HCT116 (cell line): ENCODE measurements at regions not wholly inside any gene's neighbourhood (a gene's known extent, or its start where the extent isn't known, plus 50 kb on each side); places are given as distances from the start of the nearest gene placed in this dataset.

Experiments used
- ATAC-seq: fragments of 200-7000 bp; cut with Tn5 transposase; 2 replicates; pipeline ENCODE4 v1.9.1; 2020; ENCODE audit warnings: mild to moderate bottlenecking, moderate library complexity
- BruUV-seq: library from RNA; stranded (reverse); fragments of 400-500 nt; replicated peaks from 2 replicates; lab custom pipeline; 2021; lab: Mats Ljungman, UMichigan
- CTCF ChIA-PET: fragments of 300-600 bp; sonication (Branson Sonifier 250); formaldehyde crosslinking; loops from one replicate; lab custom pipeline; 2021; ENCODE audit warnings: antibody characterized with exemption; lab: Charles Lee
- POLR2A ChIA-PET: fragments of 300-600, 350-600 bp; sonication (Branson Sonifier 250); formaldehyde crosslinking; loops from one replicate; lab custom pipeline; 2021; ENCODE audit warnings: antibody characterized with exemption; lab: Charles Lee
- RAD21 ChIA-PET, 2 experiments: fragments of 300-600 bp; sonication (Branson Sonifier 250); formaldehyde crosslinking; loops; one replicate each; lab custom pipeline; 2023; ENCODE audit warnings: low total read pairs in 2 of 2; ENCODE audit not compliant: uncharacterized antibody in 2 of 2, unreplicated experiment in 2 of 2, low non-redundant PET in 1 of 2; lab: Charles Lee
- DNase-seq: peaks from one replicate; pipeline ENCODE4 v3.0.0-alpha.2; 2010; ENCODE audit warnings: low read depth, low spot score
- H2AFZ ChIP-seq: fragments of 200-600 bp; shearing (Covaris generic), sonication (generic); 2 replicates; pipeline ENCODE4 v1.6.1; 2017; ENCODE audit warnings: low read depth, mixed run types, mixed read lengths, antibody characterized with exemption, low read length; ENCODE audit not compliant: poor library complexity, severe bottlenecking
- H3K27ac ChIP-seq: 2 replicates; pipeline ENCODE4 v1.5.1; 2012; ENCODE audit warnings: low read depth, low read length
- H3K27me3 ChIP-seq: fragments of 200-600 bp; sonication (generic); 2 replicates; pipeline ENCODE4 v1.6.1; 2016; ENCODE audit warnings: mixed run types, low read length, mixed read lengths; ENCODE audit not compliant: insufficient read depth
- H3K36me3 ChIP-seq, 2 experiments: fragments of 200-500 bp in 1 of 2; fragments of 200-600 bp in 1 of 2; sonication (Bioruptor generic) in 1 of 2; sonication (generic) in 1 of 2; 2 replicates each; pipeline versions ENCODE4 v1.5.1 to v1.6.1; 2014 to 2016; ENCODE audit warnings: low read length in 2 of 2, inconsistent platforms in 1 of 2, mixed read lengths in 1 of 2, mixed run types in 1 of 2; ENCODE audit not compliant: insufficient read depth in 2 of 2, control insufficient read depth in 1 of 2
- H3K4me1 ChIP-seq, 2 experiments: fragments of 200-600 bp in 1 of 2; sonication (generic) in 1 of 2; 2 replicates each; pipeline versions ENCODE4 v1.5.1 to v1.6.1; 2012 to 2017; ENCODE audit warnings: low read length in 2 of 2, inconsistent platforms in 1 of 2, mild to moderate bottlenecking in 1 of 2, mixed read lengths in 1 of 2, mixed run types in 1 of 2, moderate library complexity in 1 of 2; ENCODE audit not compliant: insufficient read depth in 2 of 2, control insufficient read depth in 1 of 2
- H3K4me2 ChIP-seq: fragments of 200-600 bp; sonication (generic); 2 replicates; pipeline ENCODE4 v1.6.1; 2017; ENCODE audit warnings: mixed run types, low read length, mixed read lengths
- H3K4me3 ChIP-seq, 2 experiments: fragments of 200-600 bp in 1 of 2; sonication (generic) in 1 of 2; replicated peaks in 1 of 2; 2 replicates each; pipeline ENCODE4 v1.5.1; 2011 to 2016; ENCODE audit warnings: low read length in 2 of 2, control low read depth in 1 of 2, low read depth in 1 of 2, mild to moderate bottlenecking in 1 of 2, mixed read lengths in 1 of 2, mixed run types in 1 of 2
- H3K79me2 ChIP-seq: fragments of 200-600 bp; sonication (generic); 2 replicates; pipeline ENCODE4 v1.6.1; 2017; ENCODE audit warnings: mild to moderate bottlenecking, mixed run types, low read length, moderate library complexity, mixed read lengths; ENCODE audit not compliant: insufficient read depth
- H3K9ac ChIP-seq: fragments of 200-600 bp; sonication (generic); 2 replicates; pipeline ENCODE4 v1.6.1; 2016; ENCODE audit warnings: low read length, mixed read lengths
- H3K9me2 ChIP-seq: fragments of 200-600 bp; sonication (generic), shearing (Covaris generic); 2 replicates; pipeline ENCODE4 v1.6.1; 2017; ENCODE audit warnings: mixed run types, mild to moderate bottlenecking, moderate library complexity; ENCODE audit not compliant: insufficient read depth
- H3K9me3 ChIP-seq, 2 experiments: fragments of 200-500 bp in 1 of 2; fragments of 200-600 bp in 1 of 2; sonication (Bioruptor generic) in 1 of 2; sonication (generic) in 1 of 2; 2 replicates each; pipeline ENCODE4 v1.6.1; 2014 to 2017; ENCODE audit warnings: low read length in 2 of 2, mixed read lengths in 2 of 2, inconsistent platforms in 1 of 2, low read depth in 1 of 2, mild to moderate bottlenecking in 1 of 2, mixed run types in 1 of 2, moderate library complexity in 1 of 2; ENCODE audit not compliant: control insufficient read depth in 1 of 2, insufficient read depth in 1 of 2
- H4K20me1 ChIP-seq: fragments of 200-600 bp; sonication (generic), shearing (Covaris generic); 2 replicates; pipeline ENCODE4 v1.6.1; 2017; ENCODE audit warnings: mixed run types, mild to moderate bottlenecking, moderate library complexity; ENCODE audit not compliant: insufficient read depth
- ATF3 ChIP-seq: IDR thresholded peaks from 2 replicates; pipeline ENCODE4 v1.6.1; 2012
- CBX3 ChIP-seq: IDR thresholded peaks from 2 replicates; pipeline ENCODE4 v1.6.1; 2012; ENCODE audit warnings: low read depth
- EGR1 ChIP-seq: IDR thresholded peaks from 2 replicates; pipeline ENCODE4 v1.6.1; 2012; ENCODE audit warnings: low read depth
- ELF1 ChIP-seq: IDR thresholded peaks from 2 replicates; pipeline ENCODE4 v1.6.1; 2012; ENCODE audit warnings: low read depth, borderline replicate concordance
- EZH2 ChIP-seq: fragments of 200-600 bp; sonication (generic); IDR thresholded peaks from 2 replicates; pipeline ENCODE4 v1.6.1; 2017; ENCODE audit warnings: antibody characterized with exemption, mixed run types
- EZH2phosphoT487 ChIP-seq: fragments of 200-600 bp; IDR thresholded peaks from 2 replicates; pipeline ENCODE4 v1.6.1; 2018; ENCODE audit warnings: antibody characterized with exemption, borderline replicate concordance
- FOSL1 ChIP-seq: IDR thresholded peaks from 2 replicates; pipeline ENCODE4 v1.6.1; 2012; ENCODE audit warnings: low read depth
- POLR2A ChIP-seq: IDR thresholded peaks from 2 replicates; pipeline ENCODE4 v1.7.0; 2011; ENCODE audit warnings: borderline replicate concordance; ENCODE audit not compliant: insufficient read depth, insufficient read length; ENCODE audit errors: extremely low read depth
- RAD21 ChIP-seq: IDR thresholded peaks from 2 replicates; pipeline ENCODE4 v1.6.1; 2012; ENCODE audit warnings: low read depth, mild to moderate bottlenecking
- SIN3A ChIP-seq: IDR thresholded peaks from 2 replicates; pipeline ENCODE4 v1.6.1; 2012; ENCODE audit warnings: low read depth
- SP1 ChIP-seq: IDR thresholded peaks from 2 replicates; pipeline ENCODE4 v1.6.1; 2012; ENCODE audit warnings: low read depth
- SRF ChIP-seq: IDR thresholded peaks from 2 replicates; pipeline ENCODE4 v1.6.1; 2012; ENCODE audit warnings: low read depth
- YY1 ChIP-seq: IDR thresholded peaks from 2 replicates; pipeline ENCODE4 v1.6.1; 2011; ENCODE audit warnings: low read length, low read depth, moderate library complexity, mild to moderate bottlenecking; ENCODE audit not compliant: insufficient replicate concordance; ENCODE audit errors: extremely low read depth
- ZFX ChIP-seq: fragments of 450-650 bp; IDR thresholded peaks from 2 replicates; pipeline ENCODE4 v1.6.1; 2017
- ZNF274 ChIP-seq: fragments of 200-500 bp; sonication (Bioruptor generic); IDR thresholded peaks from 2 replicates; pipeline ENCODE4 v1.6.1; 2014; ENCODE audit warnings: mild to moderate bottlenecking, low read depth, low read length, inconsistent platforms
- intact Hi-C: fragments of 100-400 bp; cut with micrococcal nuclease; formaldehyde crosslinking; loops from 2 replicates; pipeline ENCODE4 v1.10.0; 2022
- TF ChIP-seq, protein P1 (sequence below): IDR thresholded peaks from 2 replicates; pipeline ENCODE4 v1.6.1; 2012; ENCODE audit warnings: low read depth
- TF ChIP-seq, protein P2 (sequence below): IDR thresholded peaks from 2 replicates; pipeline ENCODE4 v1.6.1; 2012
- TF ChIP-seq, protein P3 (sequence below): IDR thresholded peaks from 2 replicates; pipeline ENCODE4 v1.6.1; 2011; ENCODE audit warnings: mild to moderate bottlenecking, low read length, moderate library complexity; ENCODE audit not compliant: insufficient replicate concordance; ENCODE audit errors: extremely low read depth

- ATAC-seq (no peak), DNase-seq (no peak)
- H2AFZ ChIP-seq: no peak overlapping the region
- CTCF ChIA-PET: no interaction called here
- no TSS peak for BruUV-seq
- no peaks in the 10 kb centered on the region for H3K4me1 ChIP-seq
- H3K79me2 ChIP-seq: no peaks in the 10 kb centered on the region
- intact Hi-C loops: no loop called here
- no peaks in the 10 kb centered on the region for H4K20me1 ChIP-seq
- H3K9me2 ChIP-seq: no peaks in the 10 kb centered on the region
- H3K27ac ChIP-seq: no peak overlapping the region
- POLR2A ChIA-PET: no interaction called here
- H3K36me3 ChIP-seq: no peaks in the 10 kb centered on the region
- no peaks in the 10 kb centered on the region for H3K27me3 ChIP-seq
- H3K4me3 ChIP-seq: no peak overlapping the region
- H3K4me2 ChIP-seq: no peak overlapping the region
- TF ChIP-seq POLR2A (no peak), YY1 (no peak), SIN3A (no peak), FOSL1 (no peak), RAD21 (no peak), SP1 (no peak), ATF3 (no peak), CBX3 (no peak), EZH2phosphoT487 (no peak)
- no peak overlapping the region for H3K9ac ChIP-seq
- RAD21 ChIA-PET: no interaction called here
- H3K9me3 ChIP-seq: peaks cover 11 to 30% of the 10 kb centered on the region in 2 experiments; a peak in 2 of 4 replicates
Observed at GRCh38 chr14:82366803-82367202, 833.1 kb upstream of the SEL1L start.

- CTCF ChIA-PET: no interaction called here
- no peak for TF ChIP-seq EZH2phosphoT487
- no peak for TF ChIP-seq ELF1
- TF ChIP-seq, protein P1, sequence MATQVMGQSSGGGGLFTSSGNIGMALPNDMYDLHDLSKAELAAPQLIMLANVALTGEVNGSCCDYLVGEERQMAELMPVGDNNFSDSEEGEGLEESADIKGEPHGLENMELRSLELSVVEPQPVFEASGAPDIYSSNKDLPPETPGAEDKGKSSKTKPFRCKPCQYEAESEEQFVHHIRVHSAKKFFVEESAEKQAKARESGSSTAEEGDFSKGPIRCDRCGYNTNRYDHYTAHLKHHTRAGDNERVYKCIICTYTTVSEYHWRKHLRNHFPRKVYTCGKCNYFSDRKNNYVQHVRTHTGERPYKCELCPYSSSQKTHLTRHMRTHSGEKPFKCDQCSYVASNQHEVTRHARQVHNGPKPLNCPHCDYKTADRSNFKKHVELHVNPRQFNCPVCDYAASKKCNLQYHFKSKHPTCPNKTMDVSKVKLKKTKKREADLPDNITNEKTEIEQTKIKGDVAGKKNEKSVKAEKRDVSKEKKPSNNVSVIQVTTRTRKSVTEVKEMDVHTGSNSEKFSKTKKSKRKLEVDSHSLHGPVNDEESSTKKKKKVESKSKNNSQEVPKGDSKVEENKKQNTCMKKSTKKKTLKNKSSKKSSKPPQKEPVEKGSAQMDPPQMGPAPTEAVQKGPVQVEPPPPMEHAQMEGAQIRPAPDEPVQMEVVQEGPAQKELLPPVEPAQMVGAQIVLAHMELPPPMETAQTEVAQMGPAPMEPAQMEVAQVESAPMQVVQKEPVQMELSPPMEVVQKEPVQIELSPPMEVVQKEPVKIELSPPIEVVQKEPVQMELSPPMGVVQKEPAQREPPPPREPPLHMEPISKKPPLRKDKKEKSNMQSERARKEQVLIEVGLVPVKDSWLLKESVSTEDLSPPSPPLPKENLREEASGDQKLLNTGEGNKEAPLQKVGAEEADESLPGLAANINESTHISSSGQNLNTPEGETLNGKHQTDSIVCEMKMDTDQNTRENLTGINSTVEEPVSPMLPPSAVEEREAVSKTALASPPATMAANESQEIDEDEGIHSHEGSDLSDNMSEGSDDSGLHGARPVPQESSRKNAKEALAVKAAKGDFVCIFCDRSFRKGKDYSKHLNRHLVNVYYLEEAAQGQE: no peak
- no peak for TF ChIP-seq EZH2
- TF ChIP-seq ZFX: no peak
- no peak for TF ChIP-seq SRF
- TF ChIP-seq, protein P2, sequence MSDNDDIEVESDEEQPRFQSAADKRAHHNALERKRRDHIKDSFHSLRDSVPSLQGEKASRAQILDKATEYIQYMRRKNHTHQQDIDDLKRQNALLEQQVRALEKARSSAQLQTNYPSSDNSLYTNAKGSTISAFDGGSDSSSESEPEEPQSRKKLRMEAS: no peak
- no peak for TF ChIP-seq YY1
- TF ChIP-seq ZNF274: no peak
- TF ChIP-seq, protein P3, sequence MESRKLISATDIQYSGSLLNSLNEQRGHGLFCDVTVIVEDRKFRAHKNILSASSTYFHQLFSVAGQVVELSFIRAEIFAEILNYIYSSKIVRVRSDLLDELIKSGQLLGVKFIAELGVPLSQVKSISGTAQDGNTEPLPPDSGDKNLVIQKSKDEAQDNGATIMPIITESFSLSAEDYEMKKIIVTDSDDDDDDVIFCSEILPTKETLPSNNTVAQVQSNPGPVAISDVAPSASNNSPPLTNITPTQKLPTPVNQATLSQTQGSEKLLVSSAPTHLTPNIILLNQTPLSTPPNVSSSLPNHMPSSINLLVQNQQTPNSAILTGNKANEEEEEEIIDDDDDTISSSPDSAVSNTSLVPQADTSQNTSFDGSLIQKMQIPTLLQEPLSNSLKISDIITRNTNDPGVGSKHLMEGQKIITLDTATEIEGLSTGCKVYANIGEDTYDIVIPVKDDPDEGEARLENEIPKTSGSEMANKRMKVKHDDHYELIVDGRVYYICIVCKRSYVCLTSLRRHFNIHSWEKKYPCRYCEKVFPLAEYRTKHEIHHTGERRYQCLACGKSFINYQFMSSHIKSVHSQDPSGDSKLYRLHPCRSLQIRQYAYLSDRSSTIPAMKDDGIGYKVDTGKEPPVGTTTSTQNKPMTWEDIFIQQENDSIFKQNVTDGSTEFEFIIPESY: no peak
- no peak for TF ChIP-seq EGR1
Observed at GRCh38 chr14:82379291-82379690, 845.6 kb upstream of the SEL1L start.

More at GRCh38 chr14:82379291-82379690, 845.6 kb upstream of the SEL1L start:
- H2AFZ ChIP-seq: no peak overlapping the region
- ChIA-PET POLR2A (no interaction called here), RAD21 (no interaction called here)
- H3K79me2 ChIP-seq: no peaks in the 10 kb centered on the region
- no peak overlapping the region for H3K9ac ChIP-seq
- BruUV-seq: no TSS peak
- peaks cover 7 to 10% of the 10 kb centered on the region in 2 experiments; a peak in 2 of 4 replicates for H3K9me3 ChIP-seq
- no peak overlapping the region for H3K27ac ChIP-seq
- DNase-seq: no peak
- intact Hi-C loops: no loop called here
- H4K20me1 ChIP-seq: no peaks in the 10 kb centered on the region
- no peaks in the 10 kb centered on the region for H3K27me3 ChIP-seq
- no peak overlapping the region for H3K4me2 ChIP-seq
- no peaks in the 10 kb centered on the region for H3K9me2 ChIP-seq
- no peaks in the 10 kb centered on the region for H3K4me1 ChIP-seq
- ATAC-seq: no peak
- H3K36me3 ChIP-seq: no peaks in the 10 kb centered on the region
- H3K4me3 ChIP-seq: no peak overlapping the region
